CD4-positive, alpha-beta T cell treated with Interleukin-4 for 4 hours (primary cell): ENCODE measurements at regions not wholly inside any gene's neighbourhood (a gene's known extent, or its start where the extent isn't known, plus 50 kb on each side); places are given as distances from the start of the nearest gene placed in this dataset.

Experiments used
- DNase-seq: peaks from one replicate; pipeline ENCODE4 v3.0.0-alpha.2; 2020

DNA sequence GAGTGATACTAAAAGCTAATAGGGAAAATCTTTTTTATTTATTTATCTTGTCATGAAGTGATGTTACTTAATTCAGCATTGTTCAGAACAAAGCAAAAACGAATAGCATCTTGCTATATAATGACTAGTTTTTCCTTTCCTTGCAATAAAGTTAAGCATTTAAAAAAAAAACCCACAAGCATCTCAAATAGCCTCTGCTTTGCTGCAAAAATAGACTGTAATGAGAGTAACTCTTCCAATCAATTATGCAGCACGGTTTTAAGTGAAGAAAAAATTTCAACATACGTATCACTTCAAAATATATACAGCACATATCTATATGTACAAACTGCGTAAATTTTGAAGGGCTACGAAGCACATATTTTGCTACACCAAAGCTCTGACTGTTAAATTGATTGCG, 153.3 kb upstream of the VRK2 start:
- DNase-seq, result no peak

DNA sequence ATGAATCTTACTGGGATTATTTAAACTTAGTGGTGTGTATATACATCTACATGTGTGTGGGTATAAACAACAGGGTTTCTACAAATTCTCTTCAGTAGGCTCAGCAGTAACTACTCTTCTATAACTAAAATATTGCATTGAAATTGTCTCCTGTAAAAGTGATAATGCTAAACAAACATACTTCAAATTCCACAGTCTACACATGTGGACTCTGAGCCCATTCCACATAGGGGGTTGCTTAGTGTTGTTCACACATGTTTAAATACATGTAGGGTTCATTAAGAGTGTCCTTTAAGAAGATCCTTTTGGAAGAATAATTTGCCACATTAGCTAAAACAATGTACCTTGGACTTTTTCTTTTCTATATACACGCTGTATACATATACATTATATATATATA, 152.8 kb upstream of the VRK2 start:
- DNase-seq, result no peak

GRCh38 chr2:57894381-57894780, 152.2 kb upstream of the VRK2 start:
- no peak for DNase-seq

DNA sequence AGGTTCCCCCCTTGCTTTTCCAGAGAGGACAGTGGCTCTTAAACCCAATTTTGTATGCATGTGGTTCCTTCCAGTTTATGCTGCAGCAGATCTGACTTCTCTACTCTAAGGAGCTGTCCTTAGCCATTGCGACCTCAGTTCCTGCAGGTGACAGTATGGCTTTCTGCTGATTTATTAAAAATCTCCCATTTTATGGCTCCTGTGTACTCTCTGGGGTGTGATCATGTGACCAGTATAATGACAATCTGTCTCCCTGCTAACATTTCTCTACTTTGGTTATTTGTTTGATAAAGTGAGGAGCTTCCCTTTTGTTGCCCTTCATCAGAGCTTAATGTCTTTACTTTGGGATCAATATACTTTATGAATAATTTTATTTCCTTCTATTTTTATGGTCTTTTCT, 148.7 kb upstream of the VRK2 start:
- DNase-seq, result no peak

GRCh38 chr2:57899898-57900297, 146.7 kb upstream of the VRK2 start:
- peak; percentile 13 for DNase-seq

GRCh38 chr2:57902578-57902977, 144.0 kb upstream of the VRK2 start:
- DNase-seq, result no peak

GRCh38 chr2:57906152-57906732, 140.4 kb upstream of the VRK2 start:
- peak; percentile 53 for DNase-seq

- DNase-seq, result no peak
These were observed 139.2 kb upstream of the VRK2 start for GRCh38 chr2:57907411-57907810.

GRCh38 chr2:57908736-57909161, 137.9 kb upstream of the VRK2 start:
- peak; percentile 30 for DNase-seq

DNA sequence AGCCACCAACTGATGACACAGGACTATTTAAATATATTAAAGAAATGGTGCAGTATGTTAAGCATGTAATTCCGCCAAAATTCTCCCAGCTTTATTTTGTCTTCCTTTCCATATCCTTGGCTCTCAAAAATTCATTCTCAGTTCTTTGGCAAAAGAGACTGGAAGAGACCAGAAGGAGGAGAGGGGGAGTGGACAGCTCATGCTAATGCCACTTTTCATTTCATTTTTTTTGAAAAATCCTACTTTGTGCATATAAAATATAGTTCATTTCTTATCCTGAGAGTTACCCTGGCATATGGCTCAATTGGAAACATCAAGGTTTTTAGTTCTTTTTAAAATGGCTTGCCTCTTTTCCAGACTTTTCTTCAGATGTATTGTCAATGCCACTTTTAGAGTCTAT, 128.5 kb upstream of the VRK2 start:
- no peak for DNase-seq

GRCh38 chr2:57920342-57920939, 126.2 kb upstream of the VRK2 start:
- no peak for DNase-seq

GRCh38 chr2:57934659-57935058, 111.9 kb upstream of the VRK2 start:
- DNase-seq, result no peak

DNA sequence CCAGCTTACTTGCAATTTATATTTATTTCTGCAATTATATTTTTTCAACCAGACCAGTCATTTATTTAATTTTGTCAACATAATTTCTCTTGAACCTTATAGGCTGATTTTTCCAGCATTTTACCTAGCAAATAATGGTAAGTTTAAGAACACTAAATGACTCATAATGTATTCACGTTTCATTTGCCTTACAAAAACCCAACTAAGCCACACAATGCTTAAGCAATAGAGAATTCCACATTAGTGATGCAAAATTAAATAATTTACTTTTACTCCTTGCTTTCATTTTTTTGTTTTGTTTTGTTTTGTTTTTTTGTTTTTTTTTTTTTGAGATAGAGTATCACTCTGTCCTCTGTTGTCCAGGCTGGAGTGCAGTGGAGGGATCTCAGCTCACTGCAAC, 110.4 kb upstream of the VRK2 start:
- no peak for DNase-seq

DNA sequence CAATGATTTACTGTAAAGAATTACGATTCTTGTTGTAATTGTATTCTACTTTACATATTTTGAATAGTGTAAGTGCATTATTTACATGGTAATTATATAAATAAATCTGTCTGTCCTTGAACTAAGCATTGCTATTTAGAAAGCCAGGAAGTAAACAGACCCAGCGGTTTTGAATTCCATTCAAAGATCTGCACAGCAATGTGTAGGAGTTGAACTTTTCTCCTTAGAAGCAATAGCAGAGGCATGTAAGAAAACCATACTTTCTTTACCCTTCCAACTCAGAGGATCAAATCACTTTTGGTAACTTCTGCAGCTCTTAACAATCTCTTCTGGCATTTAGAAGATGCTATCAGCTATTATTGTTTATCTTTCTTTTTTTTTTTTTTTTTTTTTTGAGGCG, 109.2 kb upstream of the VRK2 start:
- DNase-seq, result no peak

GRCh38 chr2:57941816-57942215, 104.8 kb upstream of the VRK2 start:
- DNase-seq, result no peak

GRCh38 chr2:57943315-57943714, 103.3 kb upstream of the VRK2 start:
- no peak for DNase-seq

GRCh38 chr2:57947398-57947797, 99.2 kb upstream of the VRK2 start:
- DNase-seq, result no peak

- DNase-seq, result no peak
These were observed 92.6 kb upstream of the VRK2 start for GRCh38 chr2:57954020-57954419.

- DNase-seq, result no peak
These were observed 89.4 kb upstream of the VRK2 start for GRCh38 chr2:57957238-57957637.

DNA sequence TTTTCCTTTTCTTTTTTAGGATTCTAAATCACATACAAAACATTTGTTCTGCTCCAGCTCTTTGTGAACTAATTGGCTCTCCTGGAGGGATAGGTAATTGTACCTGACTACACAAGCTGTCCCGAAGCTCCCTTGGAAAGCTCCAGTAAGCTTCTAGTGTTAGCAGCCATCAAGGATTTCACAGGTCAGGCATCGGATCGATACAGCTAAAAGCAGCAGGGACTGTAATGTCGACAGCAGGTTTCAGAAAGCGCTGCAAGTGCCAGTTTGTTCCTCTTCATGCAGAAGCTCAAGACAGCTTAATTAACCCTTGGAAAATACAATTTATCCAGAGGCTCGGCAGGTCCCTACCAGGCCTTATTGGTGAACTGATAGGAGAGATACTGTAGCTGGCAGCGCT, 87.2 kb upstream of the VRK2 start:
- DNase-seq, result no peak

DNA sequence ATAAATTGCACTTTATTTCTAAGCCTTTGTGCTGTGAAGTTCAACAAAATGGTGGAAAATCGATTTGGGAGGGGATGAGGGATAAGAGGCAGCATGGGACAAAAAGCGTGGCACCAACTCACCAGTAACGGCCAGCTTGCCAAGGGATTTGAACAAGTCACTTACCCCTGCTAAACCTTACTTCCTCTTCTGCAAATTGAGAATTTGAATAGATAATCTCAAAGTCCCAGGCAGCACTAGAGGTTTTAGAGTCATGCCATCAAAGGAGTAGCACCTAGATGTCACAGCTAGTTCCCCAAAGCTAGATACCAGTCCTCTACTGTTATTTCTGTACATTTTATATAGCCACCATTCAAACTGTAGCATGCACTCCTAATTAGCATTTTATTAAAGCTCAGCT, 83.7 kb upstream of the VRK2 start:
- no peak for DNase-seq

DNA sequence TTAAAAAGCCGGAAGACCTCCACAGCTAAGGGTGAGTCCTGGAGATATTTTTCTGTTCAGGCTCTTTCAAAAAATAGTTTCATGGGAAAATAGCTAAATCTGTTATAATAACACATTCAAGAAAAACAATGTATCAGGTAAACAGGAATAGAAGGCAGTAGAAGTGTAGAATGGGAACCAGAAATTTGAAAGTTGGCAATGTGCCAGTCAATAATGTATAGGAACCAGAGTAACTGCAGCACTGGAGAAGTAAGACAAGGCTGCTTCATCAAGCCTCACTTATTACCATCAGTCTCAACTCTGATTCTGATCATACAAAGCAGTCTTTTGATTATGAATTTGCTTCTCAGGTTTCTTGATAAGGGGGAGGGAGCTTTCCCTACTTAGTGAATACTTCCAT, 81.4 kb upstream of the VRK2 start:
- no peak for DNase-seq

DNA sequence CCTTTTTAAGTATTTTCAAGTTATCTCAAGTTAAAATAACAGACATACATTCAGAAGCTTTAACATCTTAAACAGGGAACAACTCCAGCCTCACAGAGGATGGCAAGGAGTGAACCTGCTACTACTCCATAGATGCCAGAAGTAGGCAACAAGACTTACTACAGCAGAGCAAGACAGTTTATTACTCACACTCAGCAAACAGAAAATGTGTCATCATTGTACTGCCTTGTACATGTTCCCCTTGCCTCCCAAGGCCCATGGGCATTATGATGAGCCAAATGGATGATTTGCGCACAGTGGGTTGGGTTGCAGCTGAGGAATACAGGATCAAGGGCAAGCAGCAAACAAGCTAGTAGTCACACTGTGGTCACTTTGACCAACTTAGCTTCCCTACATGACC, 80.6 kb upstream of the VRK2 start:
- no peak for DNase-seq

GRCh38 chr2:57973621-57974186, 72.9 kb upstream of the VRK2 start:
- no peak for DNase-seq

GRCh38 chr2:57979158-57979557, 67.4 kb upstream of the VRK2 start:
- no peak for DNase-seq
